CD14-positive monocyte (primary cell): ENCODE measurements at regions not wholly inside any gene's neighbourhood (a gene's known extent, or its start where the extent isn't known, plus 50 kb on each side); places are given as distances from the start of the nearest gene placed in this dataset.

Experiments used
- DNase-seq, 3 donors: peaks; one replicate each; pipeline ENCODE4 v3.0.0-alpha.2; 2011 to 2022
- H2AFZ ChIP-seq: 2 replicates; pipeline ENCODE4 v1.6.0; 2012; ENCODE audit warnings: mild to moderate bottlenecking, low read depth, low read length, inconsistent platforms; ENCODE audit not compliant: insufficient read depth, poor library complexity, severe bottlenecking
- H3K27ac ChIP-seq, 2 donors: 1 replicate in 1 of 2; 2 replicates in 1 of 2; pipeline ENCODE4 v1.5.1; 2012 to 2013; ENCODE audit warnings: low read length in 2 of 2, control low read depth in 1 of 2, inconsistent platforms in 1 of 2, low read depth in 1 of 2, mild to moderate bottlenecking in 1 of 2
- H3K27me3 ChIP-seq, 2 donors: one replicate each; pipeline versions ENCODE4 v1.6.0 to v1.6.1; 2011 to 2013; ENCODE audit warnings: low read length in 2 of 2; ENCODE audit not compliant: control insufficient read depth in 2 of 2, insufficient read depth in 2 of 2
- H3K36me3 ChIP-seq, 2 donors: replicated peaks in 1 of 2; 1 replicate in 1 of 2; 2 replicates in 1 of 2; pipeline versions ENCODE4 v1.5.1 to v1.6.1; 2012 to 2013; ENCODE audit warnings: low read length in 2 of 2, control low read depth in 1 of 2, inconsistent platforms in 1 of 2, mild to moderate bottlenecking in 1 of 2; ENCODE audit not compliant: insufficient read depth in 2 of 2, control insufficient read depth in 1 of 2
- H3K4me1 ChIP-seq, 2 donors: 1 replicate in 1 of 2; 2 replicates in 1 of 2; pipeline versions ENCODE4 v1.5.1 to v1.6.1; 2012 to 2013; ENCODE audit warnings: low read length in 2 of 2, control low read depth in 1 of 2, inconsistent platforms in 1 of 2, mild to moderate bottlenecking in 1 of 2, moderate library complexity in 1 of 2; ENCODE audit not compliant: insufficient read depth in 2 of 2, control insufficient read depth in 1 of 2
- H3K4me2 ChIP-seq: replicated peaks from 2 replicates; pipeline ENCODE3; 2012; ENCODE audit warnings: low read length, moderate library complexity, mild to moderate bottlenecking; ENCODE audit not compliant: poor library complexity, severe bottlenecking; ENCODE audit errors: extremely low read depth
- H3K4me3 ChIP-seq, 3 experiments: fragments of 200-600 bp in 1 of 3; sonication (generic) in 1 of 3; replicated peaks in 1 of 3; 1 replicate in 2 of 3; 2 replicates in 1 of 3; pipeline ENCODE4 v1.5.1; 2011 to 2013; ENCODE audit warnings: low read length in 3 of 3, mild to moderate bottlenecking in 3 of 3, control low read depth in 2 of 3, low read depth in 2 of 3, inconsistent platforms in 1 of 3, moderate library complexity in 1 of 3
- H3K79me2 ChIP-seq: 2 replicates; pipeline ENCODE4 v1.6.0; 2012; ENCODE audit warnings: mild to moderate bottlenecking, control low read depth, inconsistent platforms, low read length, moderate library complexity; ENCODE audit not compliant: insufficient read depth
- H3K9ac ChIP-seq: 2 replicates; pipeline ENCODE4 v1.6.0; 2017; ENCODE audit warnings: low read length, mild to moderate bottlenecking; ENCODE audit not compliant: insufficient read depth, poor library complexity, severe bottlenecking
- H3K9me3 ChIP-seq, 2 donors: replicated peaks in 1 of 2; 1 replicate in 1 of 2; 2 replicates in 1 of 2; pipeline versions ENCODE4 v1.5.1 to v1.6.1; 2012 to 2013; ENCODE audit warnings: low read length in 2 of 2, control low read depth in 1 of 2; ENCODE audit not compliant: control insufficient read depth in 1 of 2, insufficient read depth in 1 of 2
- H4K20me1 ChIP-seq: 2 replicates; pipeline ENCODE4 v1.6.0; 2012; ENCODE audit warnings: mild to moderate bottlenecking, low read length, control low read depth, moderate library complexity; ENCODE audit not compliant: insufficient read depth
- H3K27ac Mint-ChIP-seq, 7 donors: one replicate each; pipeline ENCODE4 v1.8.0; 2020; ENCODE audit warnings: mild to moderate bottlenecking in 7 of 7, mixed read lengths in 7 of 7, moderate library complexity in 6 of 7, inconsistent platforms in 2 of 7
- H3K27me3 Mint-ChIP-seq, 3 donors: one replicate each; pipeline ENCODE4 v1.8.0; 2021 to 2022; ENCODE audit warnings: low read depth in 3 of 3, mild to moderate bottlenecking in 3 of 3, mixed read lengths in 3 of 3, moderate library complexity in 3 of 3, inconsistent platforms in 1 of 3
- H3K36me3 Mint-ChIP-seq, 2 donors: one replicate each; pipeline ENCODE4 v1.8.0; 2020; ENCODE audit warnings: mixed read lengths in 2 of 2, inconsistent platforms in 1 of 2, mild to moderate bottlenecking in 1 of 2
- H3K4me1 Mint-ChIP-seq: one replicate; pipeline ENCODE4 v1.8.0; 2020; ENCODE audit warnings: mild to moderate bottlenecking, mixed read lengths
- H3K4me3 Mint-ChIP-seq, 2 donors: one replicate each; pipeline ENCODE4 v1.8.0; 2020; ENCODE audit warnings: mild to moderate bottlenecking in 2 of 2, mixed read lengths in 2 of 2, moderate library complexity in 1 of 2
- H3K9me3 Mint-ChIP-seq, 7 donors: one replicate each; pipeline ENCODE4 v1.8.0; 2020 to 2022; ENCODE audit warnings: mixed read lengths in 7 of 7, mild to moderate bottlenecking in 6 of 7, moderate library complexity in 6 of 7, inconsistent platforms in 2 of 7
- CTCF ChIP-seq: fragments of 200-600 bp; IDR thresholded peaks from one replicate; pipeline ENCODE4 v1.8.0; 2022; ENCODE audit warnings: antibody characterized with exemption, mild to moderate bottlenecking
- WGBS: methylation state at CpG from one replicate; pipeline ENCODE4 v1.1.5; 2013; ENCODE audit warnings: missing lambda C conversion rate; ENCODE audit not compliant: insufficient coverage; 5-methylcytosine and 5-hydroxymethylcytosine counted together
- intact Hi-C, 2 donors: fragments of 100-400 bp; cut with micrococcal nuclease; formaldehyde crosslinking; loops; one replicate each; pipeline versions ENCODE4 v1.15.0 to v1.15.1; 2023

DNA sequence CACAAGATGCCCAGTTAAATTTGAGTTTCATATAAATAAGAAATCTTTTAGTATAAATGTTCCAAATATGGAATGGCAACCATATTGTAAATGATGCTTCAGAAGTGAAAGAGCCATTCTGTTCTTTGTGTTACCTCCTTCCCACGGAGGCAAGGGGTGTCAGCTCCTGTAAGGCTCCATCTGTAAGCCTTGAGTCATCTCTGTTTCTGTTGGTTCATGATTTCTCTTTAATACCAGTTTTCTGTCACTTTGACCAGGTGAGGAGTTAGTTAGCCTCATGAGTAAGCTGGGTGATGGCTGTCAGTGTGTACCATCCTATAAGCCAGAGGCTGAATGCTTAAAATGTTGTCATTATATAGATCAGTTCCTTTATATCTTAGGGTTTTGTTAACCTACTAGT lies 61.9 kb downstream of the TMEM30B start:
- no peaks in the 10 kb centered on the region for H3K9me3 Mint-ChIP-seq
- no CpG with 5 or more reads among the region's 1 CpG for WGBS
- H3K27me3 Mint-ChIP-seq: peaks cover 12 to 34% (median 19%) of the 10 kb centered on the region in 3 donors

DNA sequence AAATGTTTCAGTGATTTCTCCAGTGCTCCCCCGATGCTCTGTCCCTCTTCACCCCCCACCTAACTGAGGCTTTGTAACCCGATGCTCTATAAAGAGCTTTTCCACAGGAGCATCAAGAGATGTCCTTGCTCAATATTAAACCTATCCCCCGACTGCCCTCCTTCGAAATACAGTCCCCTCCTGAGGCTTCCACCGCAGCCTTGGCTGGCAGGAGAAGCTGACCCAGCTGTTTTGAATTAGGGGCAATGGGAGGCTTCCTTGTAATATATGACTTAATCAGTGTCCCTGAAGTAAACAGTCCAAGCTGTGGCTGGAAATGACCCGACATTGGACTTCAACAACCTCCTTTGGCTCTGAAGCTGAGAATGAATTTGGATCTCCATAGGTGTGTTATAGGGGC lies 62.4 kb downstream of the TMEM30B start:
- Histone ChIP-seq H3K27me3 (peaks cover 5 to 12% of the 10 kb centered on the region in 2 donors), H3K4me3 (no peak overlapping the region), H3K79me2 (no peaks in the 10 kb centered on the region), H2AFZ (no peak overlapping the region), H3K36me3 (no peaks in the 10 kb centered on the region), H3K4me1 (no peaks in the 10 kb centered on the region), H3K9ac (no peak overlapping the region), H3K4me2 (no peak overlapping the region), H3K9me3 (no peaks in the 10 kb centered on the region), H3K27ac (no peak overlapping the region), H4K20me1 (no peaks in the 10 kb centered on the region)
- Mint-ChIP-seq H3K36me3 (no peaks in the 10 kb centered on the region), H3K9me3 (no peaks in the 10 kb centered on the region), H3K27me3 (peaks cover 12 to 32% (median 20%) of the 10 kb centered on the region in 3 donors), H3K27ac (no peak overlapping the region), H3K4me3 (peak overlapping the region in 1 of 2 donors; percentile 37), H3K4me1 (peaks cover 2% of the 10 kb centered on the region)
- intact Hi-C loops: no loop called here
- WGBS: 62% methylated on average over 3 of the region's 6 CpGs
- TF ChIP-seq CTCF: no peak
- no peak for DNase-seq

More for the DNA sequence above, 61.9 kb downstream of the TMEM30B start:
- Histone ChIP-seq H3K79me2 (no peaks in the 10 kb centered on the region), H3K4me1 (no peaks in the 10 kb centered on the region), H3K4me3 (no peak overlapping the region), H3K9ac (no peak overlapping the region), H2AFZ (no peak overlapping the region), H3K4me2 (no peak overlapping the region), H3K9me3 (no peaks in the 10 kb centered on the region), H3K27me3 (peaks cover 7 to 12% of the 10 kb centered on the region in 2 donors), H3K27ac (no peak overlapping the region), H4K20me1 (no peaks in the 10 kb centered on the region), H3K36me3 (no peaks in the 10 kb centered on the region)
- TF ChIP-seq CTCF: no peak
- DNase-seq: no peak
- H3K36me3 Mint-ChIP-seq: no peaks in the 10 kb centered on the region
- no peak overlapping the region for H3K4me3 Mint-ChIP-seq
- intact Hi-C loops: no loop called here
- peaks cover 2% of the 10 kb centered on the region for H3K4me1 Mint-ChIP-seq
- H3K27ac Mint-ChIP-seq: no peak overlapping the region
